SKM-1 treated with dmso at 0.1 percent for 144 hours (cell line): ENCODE measurements at regions not wholly inside any gene's neighbourhood (a gene's known extent, or its start where the extent isn't known, plus 50 kb on each side); places are given as distances from the start of the nearest gene placed in this dataset.

Experiments
- DNase-seq: peaks from one replicate; lab custom pipeline; 2025; ENCODE audit not compliant: unreplicated experiment; lab: John Stamatoyannopoulos, UW

DNA sequence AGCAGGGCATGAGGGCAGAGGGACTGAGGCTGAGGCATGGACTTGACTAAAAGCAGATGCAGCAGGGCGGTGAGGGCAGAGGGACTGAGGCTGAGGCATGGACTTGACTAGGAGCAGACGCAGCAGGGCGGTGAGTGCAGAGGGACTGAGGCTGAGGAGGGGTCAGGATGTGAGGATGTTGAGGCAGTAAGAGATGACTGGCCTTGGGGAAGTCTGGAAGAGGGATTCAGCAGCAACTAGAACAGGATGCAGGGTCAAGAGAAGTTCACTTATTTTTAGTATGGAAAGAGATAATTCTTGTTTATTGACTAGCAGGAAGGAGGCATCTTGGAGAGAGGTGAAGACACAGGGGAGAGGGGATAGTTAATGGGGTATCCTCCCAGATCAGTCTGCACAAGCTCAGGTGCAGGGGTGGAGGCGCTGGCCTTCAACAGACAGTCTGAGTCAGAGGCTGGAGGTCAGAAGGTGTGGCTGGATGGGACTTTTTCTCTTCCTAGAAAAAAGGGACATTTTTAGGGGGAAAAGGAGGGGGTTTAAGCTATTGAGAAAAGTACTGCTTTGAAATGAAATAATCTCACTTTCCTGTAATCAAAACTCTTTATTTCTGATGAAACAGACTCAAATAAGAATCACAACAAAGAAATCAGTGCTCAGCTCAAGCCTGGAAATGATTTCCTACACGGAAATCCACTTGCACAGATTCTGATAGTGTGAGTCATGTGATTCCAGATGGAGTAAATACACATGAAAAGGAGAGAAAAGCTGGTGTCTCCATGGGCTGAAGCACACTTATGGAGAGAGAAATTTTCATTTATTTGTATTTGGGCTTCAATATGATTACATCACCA, 130.9 kb downstream of the PALM2AKAP2 start:
- no peak for DNase-seq

DNA sequence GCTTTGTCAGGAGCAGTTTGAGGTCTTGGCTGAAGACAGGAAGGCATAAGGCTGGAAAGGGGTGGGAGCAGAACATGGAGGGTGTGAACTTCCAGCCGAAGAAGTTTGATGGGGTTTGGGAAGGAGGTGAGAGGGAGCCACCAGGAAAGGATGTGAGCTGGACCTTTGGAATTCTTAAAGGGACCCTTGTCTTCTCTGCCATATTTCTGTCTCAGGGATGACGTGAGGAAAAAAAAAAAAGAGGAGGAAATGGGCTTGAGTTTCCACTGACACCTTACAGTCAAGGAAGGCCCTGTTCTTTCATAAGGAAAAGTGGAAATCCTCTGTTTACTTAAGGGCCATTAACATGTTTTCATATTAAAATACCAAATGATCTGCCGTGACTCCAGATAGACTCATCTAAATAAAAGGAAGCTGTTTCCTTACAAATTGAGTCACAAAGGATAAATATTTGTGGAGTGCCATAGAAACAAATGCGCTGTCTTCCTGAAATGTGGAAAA, 132.1 kb downstream of the PALM2AKAP2 start:
- no peak for DNase-seq

DNA sequence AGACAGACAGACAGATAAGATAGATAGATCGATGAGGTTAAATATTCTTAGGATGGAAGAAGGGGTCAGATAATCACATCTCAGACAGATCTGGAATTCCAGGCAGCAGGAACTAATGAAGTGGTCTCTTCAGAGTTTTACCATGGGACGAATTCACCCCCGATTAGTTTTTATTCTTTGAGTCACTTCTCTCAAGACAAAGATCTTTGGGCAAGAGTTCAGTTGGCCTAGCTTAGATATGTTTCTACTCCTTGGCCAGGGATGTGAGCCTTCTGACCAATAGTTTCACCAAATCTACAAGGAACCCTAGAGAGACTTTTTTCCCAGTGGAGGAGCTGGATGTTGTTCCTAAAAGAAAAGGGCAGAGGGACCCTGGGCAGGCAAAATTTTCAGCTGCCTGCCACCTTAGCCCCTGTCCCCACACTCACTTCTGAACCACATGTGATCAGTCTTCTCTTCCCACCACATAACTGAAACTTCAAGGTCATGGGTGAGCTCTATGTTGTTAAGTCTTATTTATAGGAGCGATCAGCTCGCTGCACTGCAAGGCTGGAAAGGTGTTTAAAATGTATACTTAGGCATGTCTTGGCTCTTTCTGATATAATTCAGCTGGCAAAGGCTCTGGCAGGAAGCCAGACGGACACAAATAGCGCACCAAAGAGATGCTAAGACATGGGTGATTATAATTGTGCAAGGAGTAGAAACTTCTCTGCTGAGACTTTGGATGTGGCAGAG, 132.9 kb downstream of the PALM2AKAP2 start:
- no peak for DNase-seq

DNA sequence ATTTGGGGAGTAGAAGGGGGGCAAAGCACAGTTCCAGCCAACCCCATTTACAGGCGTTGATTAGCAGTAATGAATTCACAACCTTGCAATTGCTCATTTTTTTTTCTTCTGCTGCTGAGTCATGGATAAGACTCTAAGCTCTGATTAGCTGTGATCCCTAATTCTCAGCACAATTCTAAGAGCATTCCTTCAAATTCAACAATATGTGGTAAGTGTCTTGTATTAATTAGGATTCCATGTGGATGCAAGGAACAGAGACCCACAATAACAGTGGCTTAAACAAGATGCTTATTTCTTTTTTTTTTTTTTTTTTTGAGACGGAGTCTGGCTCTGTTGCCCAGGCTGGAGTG, 133.4 kb downstream of the PALM2AKAP2 start:
- DNase-seq: no peak

DNA sequence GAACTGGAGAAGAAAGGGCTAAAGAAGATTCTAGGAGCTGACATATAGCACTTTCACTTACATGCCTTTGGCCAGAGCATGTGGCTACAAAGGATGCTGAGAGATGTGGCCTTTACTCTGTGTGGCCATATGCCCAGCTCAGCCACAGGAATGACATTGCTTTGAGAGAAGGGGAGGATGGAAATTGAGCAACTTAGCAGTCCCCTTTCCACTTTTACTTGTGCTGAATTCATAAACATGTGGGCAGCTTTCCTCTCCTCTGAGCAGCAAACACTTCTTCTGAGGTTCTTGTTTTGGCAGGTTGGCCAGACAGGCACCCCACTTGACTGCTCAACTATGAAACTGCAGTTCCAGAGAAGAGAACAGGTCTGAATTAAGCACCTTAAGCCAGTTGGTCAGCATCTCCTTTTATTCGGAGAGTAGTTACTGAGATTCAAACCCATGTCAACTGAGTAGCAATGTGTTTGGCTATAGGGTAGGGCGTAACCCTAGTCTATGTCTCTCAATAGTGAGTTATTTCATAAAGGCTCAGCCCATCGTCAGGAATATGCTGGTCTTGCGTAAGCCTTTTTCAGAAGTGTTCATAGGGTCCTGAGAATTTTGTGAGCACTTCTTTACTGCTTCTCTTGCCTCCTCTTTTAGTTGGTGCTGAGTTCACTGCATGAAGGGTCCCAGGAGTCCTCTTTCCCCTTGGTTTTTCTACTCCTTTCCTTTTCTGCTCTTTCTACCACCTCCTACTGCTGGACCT, 134.5 kb downstream of the PALM2AKAP2 start:
- DNase-seq: no peak

DNA sequence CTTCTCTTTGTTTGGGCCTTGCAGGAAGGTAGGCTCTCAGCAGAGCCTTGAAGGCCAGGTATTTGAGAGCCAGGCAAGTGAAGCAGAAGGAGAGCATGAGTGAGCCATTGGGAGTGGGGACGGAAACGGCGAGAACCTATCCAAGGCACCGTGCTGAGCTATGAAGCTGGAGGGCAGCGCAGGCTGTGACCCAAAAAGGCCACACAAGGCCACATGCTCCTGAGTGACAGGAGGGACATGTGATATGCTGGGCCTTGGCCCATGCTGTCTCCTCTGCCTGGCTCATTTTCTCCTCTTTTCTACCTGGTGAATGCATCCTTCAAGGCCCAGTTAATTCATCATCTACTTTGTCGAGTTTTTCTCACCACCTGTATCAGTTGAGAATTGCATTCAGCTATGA, 136.3 kb downstream of the PALM2AKAP2 start:
- no peak for DNase-seq

DNA sequence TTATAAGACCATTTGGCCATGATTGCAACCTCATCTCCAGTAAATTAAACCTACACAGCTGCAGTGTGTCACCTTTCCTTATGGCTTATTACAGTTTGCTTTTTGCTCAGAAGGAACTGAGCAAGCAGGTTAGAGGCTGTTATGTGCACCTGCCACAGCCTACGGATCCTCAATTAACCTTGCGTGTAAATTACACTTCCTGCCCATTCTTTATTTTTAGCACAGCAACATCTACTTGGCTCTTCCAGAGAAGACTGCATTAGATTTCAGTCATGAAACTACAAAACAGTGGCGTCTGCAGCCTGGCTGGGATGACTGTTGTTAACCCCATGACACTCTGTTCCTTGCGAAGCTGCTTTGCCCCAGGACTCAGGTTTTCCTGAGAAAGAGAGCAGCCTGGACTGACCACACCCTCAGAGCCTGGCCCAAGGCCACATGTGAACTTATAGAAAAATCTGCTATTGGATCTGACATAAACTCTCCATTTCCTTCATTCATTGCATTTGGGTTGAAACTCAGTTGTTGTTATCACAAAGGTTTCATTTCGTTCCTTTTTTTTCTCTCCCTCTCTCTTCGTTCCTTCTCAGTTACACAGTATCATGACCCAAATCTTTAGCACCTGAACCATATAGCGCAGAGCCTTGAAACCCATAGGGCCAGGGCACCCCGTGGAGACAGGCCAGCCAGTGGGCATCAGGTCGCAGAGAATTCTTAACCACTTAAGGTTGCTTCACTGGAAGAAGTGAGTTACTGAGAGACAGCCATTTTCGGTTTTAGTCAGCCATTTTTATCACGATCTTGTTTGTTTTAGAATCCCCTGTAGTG, 138.6 kb downstream of the PALM2AKAP2 start:
- no peak for DNase-seq

DNA sequence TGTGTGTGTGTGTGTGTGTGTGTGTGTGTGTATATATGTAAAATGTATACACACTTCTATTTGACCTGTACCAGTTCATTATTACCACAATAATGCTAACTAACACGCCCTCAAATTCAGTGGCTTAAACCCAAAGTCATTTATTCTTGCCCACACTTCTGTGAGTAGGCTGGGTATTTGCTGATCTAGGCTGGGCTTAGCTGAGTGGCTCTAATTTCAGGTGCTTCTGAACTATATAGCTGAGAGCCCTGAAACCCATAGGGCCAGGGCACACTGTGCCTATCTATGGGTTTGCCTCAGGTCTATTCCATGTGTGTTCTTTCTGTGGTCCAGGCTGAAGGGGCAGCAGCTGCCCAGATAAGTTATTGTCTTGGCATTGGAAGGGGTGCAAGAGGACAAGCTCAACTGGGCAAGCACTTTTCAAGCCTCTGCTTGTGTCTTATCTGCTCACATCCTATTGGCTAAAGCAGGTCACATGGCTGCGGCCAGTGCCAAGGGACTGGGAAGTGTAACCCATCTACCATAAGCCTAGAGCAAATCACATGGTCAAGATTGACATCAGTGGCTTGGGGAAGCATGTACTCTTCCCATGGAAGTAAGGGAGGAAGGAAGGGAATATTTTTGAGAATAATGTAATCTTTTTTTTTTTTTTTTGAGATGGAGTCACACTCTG, 139.9 kb downstream of the PALM2AKAP2 start:
- DNase-seq: no peak

DNA sequence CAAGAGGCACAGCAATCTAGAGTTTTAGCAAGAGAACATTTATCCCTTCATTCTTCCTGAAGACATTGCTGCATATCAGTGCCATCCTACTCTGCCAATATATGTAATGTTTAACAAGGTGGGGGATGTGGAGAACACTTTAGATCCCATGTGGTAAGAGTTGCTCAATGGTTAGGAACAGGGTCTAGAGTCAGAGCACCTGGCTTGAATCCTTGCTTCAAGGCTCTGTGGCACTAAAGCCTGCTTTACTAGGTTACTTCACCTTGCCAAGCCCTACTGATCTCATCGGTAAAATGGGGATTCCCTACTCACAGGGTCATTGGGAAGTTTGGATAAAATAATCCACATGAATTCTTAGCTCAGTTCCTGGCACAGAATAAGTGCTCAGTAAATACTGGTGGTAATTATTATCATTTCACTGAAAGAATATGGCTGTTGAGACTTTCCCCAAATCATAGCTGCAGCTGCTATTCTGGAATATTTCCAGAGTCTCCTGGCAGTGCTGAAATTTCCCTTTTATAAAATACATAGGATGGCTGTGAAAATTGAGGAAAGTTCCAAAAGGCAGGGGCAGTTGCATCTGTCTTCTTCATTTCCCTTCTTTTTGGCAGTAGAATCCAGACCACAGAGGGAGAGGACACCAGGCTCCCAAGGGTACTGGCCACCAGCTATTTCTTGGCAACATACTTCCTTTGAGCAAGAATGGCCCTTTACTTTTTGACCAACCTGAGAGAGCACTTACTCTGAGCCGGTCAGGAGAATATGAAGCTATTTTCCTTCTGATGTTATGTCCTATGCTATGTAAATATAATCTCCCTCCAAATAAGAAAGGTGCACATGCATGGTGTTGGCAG, 142.8 kb downstream of the PALM2AKAP2 start:
- no peak for DNase-seq

DNA sequence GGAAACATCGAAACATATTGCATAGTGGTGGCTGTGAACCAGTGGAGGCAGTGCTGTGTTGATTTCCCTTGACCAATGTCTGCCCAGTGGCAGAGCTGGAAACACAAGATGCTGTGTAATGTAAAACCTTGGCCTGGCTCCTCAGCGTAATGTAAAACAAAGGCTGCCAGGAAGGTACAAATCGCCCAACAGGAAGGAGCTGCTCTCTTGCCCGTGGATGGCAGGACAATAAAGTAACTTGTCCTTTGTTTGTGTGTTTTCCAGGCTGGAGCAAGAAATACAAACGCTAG, 143.4 kb downstream of the PALM2AKAP2 start:
- no peak for DNase-seq

DNA sequence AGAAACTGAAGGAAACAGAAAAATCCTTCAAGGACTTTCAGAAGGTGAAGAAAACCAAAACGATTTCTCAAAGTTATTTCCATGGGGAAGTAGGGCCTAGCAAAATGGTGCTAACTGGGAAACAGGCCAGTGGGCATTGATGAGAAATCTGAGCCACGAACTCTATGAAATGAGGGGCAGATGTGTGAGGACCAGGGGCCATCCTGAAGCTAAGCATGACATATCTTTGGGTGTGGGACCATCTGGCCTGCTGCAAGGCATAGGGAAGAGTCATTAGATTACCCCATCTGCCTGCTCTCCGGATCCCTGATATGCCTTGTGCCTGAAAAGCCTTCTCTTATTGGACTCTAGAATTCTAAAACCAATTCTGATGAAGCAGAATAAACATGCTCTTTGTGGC, 143.8 kb downstream of the PALM2AKAP2 start:
- DNase-seq: no peak

DNA sequence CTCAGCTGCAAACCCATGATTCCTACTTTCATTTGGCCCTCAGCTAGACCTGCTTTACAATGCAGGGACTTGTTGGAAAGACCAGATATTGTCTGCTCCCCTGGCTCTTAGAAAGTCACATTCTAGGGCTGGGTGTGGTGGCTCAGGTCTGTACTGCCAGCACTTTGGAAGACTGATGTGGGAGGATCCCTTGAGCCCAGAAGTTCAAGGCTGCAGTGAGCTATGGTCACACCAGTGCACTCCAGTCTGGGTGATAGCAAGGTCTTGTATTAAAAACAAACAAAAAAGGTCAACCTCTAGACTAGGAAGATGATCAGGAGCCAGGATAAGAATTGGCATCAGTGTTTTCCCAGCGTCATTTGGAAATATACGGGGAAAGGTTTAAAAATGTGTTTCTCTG, 145.8 kb downstream of the PALM2AKAP2 start:
- no peak for DNase-seq

DNA sequence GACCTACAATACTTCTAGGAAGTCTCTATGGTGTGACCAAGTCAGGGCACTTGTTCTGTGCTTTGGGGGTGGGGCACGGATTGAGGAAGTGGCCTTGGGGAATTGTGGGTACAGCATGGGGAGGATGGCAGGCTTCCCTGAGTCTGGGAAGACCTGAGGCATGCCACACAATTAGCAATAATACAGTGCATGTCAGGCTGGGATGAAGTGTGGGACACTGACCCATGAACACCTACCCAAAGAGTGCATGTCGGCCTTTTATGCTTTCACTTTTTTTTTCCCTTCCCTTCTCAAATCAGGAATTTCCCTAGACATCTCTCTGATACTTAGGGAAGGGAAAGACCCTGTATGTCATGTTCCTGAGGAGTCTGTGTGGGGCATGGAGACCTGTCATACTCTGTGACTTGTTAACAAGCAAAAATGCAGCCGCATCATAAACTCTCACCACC, 146.4 kb downstream of the PALM2AKAP2 start:
- DNase-seq: no peak

DNA sequence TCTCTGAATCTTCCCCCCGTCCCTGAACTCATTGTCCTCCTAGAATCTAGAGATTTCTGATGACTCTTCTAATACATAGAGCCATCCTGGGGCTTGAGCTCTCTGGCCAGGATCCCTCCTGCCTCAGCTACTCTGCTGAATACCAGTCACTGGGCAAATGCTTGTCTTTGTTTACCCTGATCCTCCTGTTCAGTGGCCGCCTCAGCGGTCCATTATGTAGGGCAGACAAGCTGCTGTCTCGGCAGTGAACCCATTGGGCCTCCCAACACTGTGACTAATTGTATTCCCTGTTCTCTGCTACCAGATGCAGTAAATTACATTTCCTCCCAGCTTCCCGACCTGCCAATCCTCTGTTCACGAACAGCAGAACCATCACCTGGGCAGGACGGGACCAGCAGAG, 151.6 kb downstream of the PALM2AKAP2 start:
- DNase-seq: no peak

DNA sequence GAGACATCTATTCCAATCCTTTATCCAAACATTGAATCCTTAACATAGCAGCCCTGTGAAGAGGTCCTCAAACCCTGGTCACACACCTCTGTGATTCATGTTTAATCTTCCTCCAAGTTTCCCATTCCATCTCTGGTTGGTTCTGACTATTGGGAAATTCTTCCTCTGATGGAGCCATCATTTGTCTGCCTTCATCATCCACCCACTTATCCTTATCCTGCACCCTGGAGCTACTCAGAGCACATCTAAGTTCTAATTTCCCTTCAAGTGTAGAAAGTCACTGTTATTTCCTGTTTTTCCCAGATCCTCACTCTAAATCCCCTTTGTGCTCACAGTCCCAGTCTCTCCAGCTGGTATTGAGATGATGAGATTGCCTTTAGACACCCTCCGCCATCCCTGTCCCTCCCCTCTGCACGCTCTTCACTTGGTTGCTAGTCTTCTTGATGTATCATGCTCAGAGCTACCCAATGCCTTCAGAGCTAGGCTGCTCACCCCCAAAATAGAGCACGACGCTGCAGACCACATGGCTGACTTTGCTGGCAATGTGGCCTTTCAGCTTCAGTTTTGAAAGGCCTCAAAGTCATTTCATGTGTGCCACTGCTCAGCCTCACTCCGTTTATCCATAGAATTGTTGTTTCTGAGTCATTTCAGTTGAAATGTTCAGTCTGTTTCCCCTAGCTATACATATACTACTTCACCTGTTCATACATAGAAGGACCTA, 154.3 kb downstream of the PALM2AKAP2 start:
- DNase-seq: no peak

DNA sequence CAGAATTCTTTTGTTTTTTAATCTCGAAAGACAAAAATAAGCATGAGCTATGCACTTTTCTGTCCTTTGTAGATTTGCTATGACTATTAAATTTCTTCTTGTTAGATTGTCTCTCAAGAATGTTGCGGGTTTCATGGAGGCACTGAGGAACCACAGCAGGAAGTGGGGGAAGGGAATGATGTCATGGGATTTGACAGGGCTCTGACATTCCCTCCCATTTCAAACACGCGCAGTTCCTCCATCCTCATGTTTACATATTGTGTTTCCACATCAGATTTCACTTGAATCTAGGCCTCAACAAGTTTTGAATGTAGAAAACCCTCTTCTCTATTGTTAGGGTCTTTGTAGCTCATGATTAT, 154.8 kb downstream of the PALM2AKAP2 start:
- no peak for DNase-seq

DNA sequence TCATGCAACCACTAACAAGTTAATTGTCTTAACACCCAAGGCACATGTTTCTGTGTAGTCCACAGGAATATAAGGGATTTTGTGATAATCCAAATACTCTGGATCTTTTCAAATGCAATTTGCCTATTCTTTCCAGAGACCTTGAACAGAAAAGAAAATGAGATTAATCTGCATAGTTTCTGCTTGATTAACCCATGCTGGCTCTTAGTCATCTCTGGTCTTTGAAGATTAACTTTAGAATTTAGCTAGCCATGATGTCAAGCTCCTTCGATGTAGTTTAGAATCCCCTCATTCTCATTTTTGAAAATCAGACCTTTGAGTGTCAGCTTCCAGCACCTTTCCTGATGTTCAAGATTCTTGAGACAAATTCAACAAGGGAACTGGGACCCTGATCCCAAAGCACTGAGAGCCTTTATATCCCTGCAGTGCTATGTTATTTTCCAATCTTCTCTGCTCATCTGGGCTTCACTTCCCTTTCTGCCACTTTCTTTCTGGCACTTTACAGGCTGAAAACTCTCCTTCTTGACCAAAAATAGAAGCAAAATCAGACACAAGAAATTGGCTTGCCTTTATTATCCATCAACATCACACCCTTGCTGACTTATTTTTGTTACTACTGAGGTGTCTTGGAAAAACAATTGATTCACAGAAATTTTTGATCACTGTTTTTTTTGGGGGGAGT, 155.5 kb downstream of the PALM2AKAP2 start:
- DNase-seq: no peak

DNA sequence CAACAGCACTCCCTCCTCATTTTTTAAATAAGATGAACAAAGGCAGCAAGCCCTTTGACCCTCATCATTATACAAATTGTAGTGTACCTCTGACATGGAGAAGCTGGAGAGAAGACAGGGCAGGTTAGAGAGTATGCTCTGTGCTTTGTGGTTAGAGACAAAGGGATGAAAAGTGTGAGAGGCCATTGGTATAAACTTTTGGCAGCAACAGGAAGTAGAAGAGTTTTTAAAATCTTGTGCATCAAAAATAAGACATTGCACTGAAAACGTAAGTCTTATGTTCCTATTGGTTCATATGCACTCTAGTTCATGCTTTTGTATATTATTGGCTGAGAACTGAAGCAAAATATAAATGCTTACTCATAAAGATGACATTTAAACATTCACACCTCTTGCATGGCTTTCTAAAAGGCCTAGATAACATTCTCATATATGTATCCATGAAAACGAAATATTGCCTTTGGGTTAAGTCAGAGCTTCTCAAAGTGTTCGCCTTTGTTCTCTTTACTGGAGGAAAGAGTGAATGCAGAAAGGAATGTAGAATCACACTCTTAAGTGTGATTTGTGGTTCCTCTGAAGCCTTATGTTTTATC, 158.0 kb downstream of the PALM2AKAP2 start:
- no peak for DNase-seq
